Astrocyte of the spinal cord (primary cell): ENCODE measurements at regions not wholly inside any gene's neighbourhood (a gene's known extent, or its start where the extent isn't known, plus 50 kb on each side); places are given as distances from the start of the nearest gene placed in this dataset.

Experiments
- DNase-seq: peaks from one replicate; pipeline ENCODE4 v3.0.0; 2011; ENCODE audit warnings: low read depth, low spot score
- H3K4me3 ChIP-seq: 2 replicates; pipeline ENCODE4 v1.5.1; 2011; ENCODE audit warnings: low read depth, mild to moderate bottlenecking, low read length, moderate library complexity
- CTCF ChIP-seq: IDR thresholded peaks from 2 replicates; pipeline ENCODE4 v1.5.1; 2012; ENCODE audit warnings: low read depth, mild to moderate bottlenecking, low read length, inconsistent platforms
- in situ Hi-C: cut with HindIII; loops from 2 replicates; pipeline ENCODE4 v1.10.0; 2017; ENCODE audit warnings: low sequenced_read_pairs

GRCh38 chr11:122604621-122605020 is 50.9 kb upstream of the UBASH3B start:
- TF ChIP-seq CTCF = no peak
- H3K4me3 ChIP-seq = no peak overlapping the region
- in situ Hi-C loops = no loop called here
- DNase-seq = no peak

- peak; percentile 38 for DNase-seq
- no peak for TF ChIP-seq CTCF
- H3K4me3 ChIP-seq = no peak overlapping the region
- in situ Hi-C loops = no loop called here
These were observed 54.1 kb upstream of the UBASH3B start for GRCh38 chr11:122601141-122602125.

GRCh38 chr11:122600290-122600689 is 55.2 kb upstream of the UBASH3B start:
- no peak overlapping the region for H3K4me3 ChIP-seq
- in situ Hi-C loops = no loop called here
- DNase-seq = no peak
- no peak for TF ChIP-seq CTCF

GRCh38 chr11:122599434-122599833 is 56.1 kb upstream of the UBASH3B start:
- in situ Hi-C loops = no loop called here
- H3K4me3 ChIP-seq = no peak overlapping the region
- TF ChIP-seq CTCF = no peak
- DNase-seq = no peak

- TF ChIP-seq CTCF = no peak
- no peak overlapping the region for H3K4me3 ChIP-seq
- no peak for DNase-seq
- in situ Hi-C loops = no loop called here
These were observed 56.6 kb upstream of the UBASH3B start for GRCh38 chr11:122598971-122599370.

- in situ Hi-C loops = no loop called here
- H3K4me3 ChIP-seq = no peak overlapping the region
- no peak for TF ChIP-seq CTCF
- no peak for DNase-seq
These were observed 58.0 kb upstream of the UBASH3B start for GRCh38 chr11:122597511-122597910.
